MG63 (cell line): ENCODE measurements at regions not wholly inside any gene's neighbourhood (a gene's known extent, or its start where the extent isn't known, plus 50 kb on each side); places are given as distances from the start of the nearest gene placed in this dataset.

Experiments
- DNase-seq: peaks from one replicate; pipeline ENCODE4 v3.0.0-alpha.2; 2020
- H3K27me3 ChIP-seq: fragments of 250-450 bp; sonication (Bioruptor Pico); 2 replicates; pipeline ENCODE4 v1.5.1; 2020; ENCODE audit warnings: mild to moderate bottlenecking, moderate library complexity
- H3K36me3 ChIP-seq: fragments of 250-450 bp; sonication (Bioruptor Pico); 2 replicates; pipeline ENCODE4 v1.5.1; 2020; ENCODE audit warnings: mild to moderate bottlenecking, moderate library complexity
- H3K4me3 ChIP-seq: fragments of 250-450 bp; sonication (Bioruptor Pico); 2 replicates; pipeline ENCODE4 v1.5.1; 2020; ENCODE audit warnings: mild to moderate bottlenecking, moderate library complexity
- H3K9me3 ChIP-seq: fragments of 250-450 bp; sonication (Bioruptor Pico); 2 replicates; pipeline ENCODE4 v1.5.1; 2020; ENCODE audit warnings: mild to moderate bottlenecking, moderate library complexity

DNA sequence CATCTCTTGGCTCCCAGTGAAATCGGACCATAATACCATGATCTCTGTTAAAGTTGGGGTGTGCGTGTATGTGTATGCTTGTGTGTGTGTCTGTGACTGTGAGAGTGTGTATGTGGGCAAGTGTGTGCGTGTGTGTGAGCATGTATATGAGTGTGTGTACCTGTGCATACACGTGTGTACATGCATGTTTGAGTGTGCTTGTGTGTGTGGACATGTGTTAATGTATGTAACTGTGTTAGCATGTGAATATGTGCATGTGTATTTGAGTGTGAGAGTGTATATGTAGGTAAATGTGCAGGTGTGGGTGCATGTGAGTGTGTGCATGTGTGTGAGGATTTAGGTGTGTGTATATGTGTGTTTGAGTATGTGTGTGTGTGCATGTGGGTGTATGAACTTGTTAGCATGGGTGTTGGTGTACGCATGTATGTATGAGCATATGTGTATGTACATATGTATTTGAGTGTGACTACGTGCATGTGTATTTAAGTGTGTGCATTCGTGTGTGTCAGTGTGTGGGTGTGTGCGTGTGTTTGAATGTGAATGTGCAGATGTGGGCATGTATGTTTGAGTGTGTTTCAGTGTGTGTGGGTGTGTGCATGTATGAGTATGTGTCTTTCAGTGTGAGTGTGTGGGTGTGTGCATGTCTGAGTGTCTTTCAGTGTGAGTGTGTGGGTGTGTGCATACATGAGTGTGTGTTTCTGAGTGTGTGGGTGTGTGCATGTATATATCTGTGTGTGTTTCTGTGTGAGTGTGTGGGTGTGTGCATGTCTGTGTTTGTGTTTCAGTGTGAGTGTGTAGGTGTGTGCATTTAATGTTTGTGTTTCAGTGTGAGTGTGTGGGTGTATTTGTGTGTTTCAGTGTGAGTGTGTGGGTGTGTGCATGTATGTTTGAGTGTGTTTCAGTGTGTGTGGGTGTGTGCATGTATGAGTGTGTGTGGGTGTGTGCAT, 183.2 kb downstream of the SOX9 start:
- Histone ChIP-seq H3K27me3 (no peaks in the 10 kb centered on the region), H3K36me3 (no peaks in the 10 kb centered on the region), H3K4me3 (no peak overlapping the region), H3K9me3 (no peaks in the 10 kb centered on the region)
- no peak for DNase-seq

DNA sequence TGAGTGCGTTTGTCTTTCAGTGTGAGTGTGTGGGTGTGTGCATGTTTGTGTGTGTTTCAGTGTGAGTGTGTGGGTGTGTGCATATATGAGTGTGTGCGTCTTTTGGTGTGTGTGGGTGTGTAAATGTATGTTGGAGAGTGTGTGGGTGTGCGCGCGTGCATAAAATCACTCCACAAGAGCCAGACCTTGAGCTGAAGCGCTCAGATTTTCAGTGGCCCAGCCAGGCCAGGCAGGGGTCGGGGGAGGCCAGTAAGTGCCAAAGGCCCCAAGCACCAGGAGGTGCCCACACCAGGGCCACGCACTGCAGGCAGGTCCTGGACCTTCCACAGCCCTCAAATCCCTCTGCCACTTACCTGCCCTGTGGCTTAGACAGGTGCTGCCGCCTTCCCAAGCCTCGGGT, 184.0 kb downstream of the SOX9 start:
- H3K27me3 ChIP-seq: no peaks in the 10 kb centered on the region
- no peak for DNase-seq
- H3K9me3 ChIP-seq: no peaks in the 10 kb centered on the region
- H3K36me3 ChIP-seq: no peaks in the 10 kb centered on the region
- no peak overlapping the region for H3K4me3 ChIP-seq

DNA sequence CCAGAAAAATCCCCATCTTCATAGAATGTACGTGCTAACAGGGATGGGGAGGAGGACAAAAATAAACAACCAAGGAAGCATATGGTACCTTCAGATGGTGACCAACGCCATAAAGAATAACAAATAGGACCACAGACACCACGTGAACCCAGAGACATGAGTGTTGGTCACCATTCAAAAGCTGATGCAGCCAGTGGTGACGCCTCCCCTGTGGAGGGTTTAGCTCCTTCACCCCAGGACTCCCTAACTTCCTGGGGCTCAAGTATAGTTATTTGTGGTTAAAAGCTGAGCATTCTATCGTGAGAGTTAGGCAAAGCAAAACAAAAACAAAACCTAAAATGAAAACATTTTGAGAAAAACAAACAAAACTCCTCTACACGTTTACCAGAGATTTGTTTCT, 184.7 kb downstream of the SOX9 start:
- Histone ChIP-seq H3K9me3 (no peaks in the 10 kb centered on the region), H3K36me3 (no peaks in the 10 kb centered on the region), H3K27me3 (no peaks in the 10 kb centered on the region), H3K4me3 (no peak overlapping the region)
- DNase-seq: no peak

DNA sequence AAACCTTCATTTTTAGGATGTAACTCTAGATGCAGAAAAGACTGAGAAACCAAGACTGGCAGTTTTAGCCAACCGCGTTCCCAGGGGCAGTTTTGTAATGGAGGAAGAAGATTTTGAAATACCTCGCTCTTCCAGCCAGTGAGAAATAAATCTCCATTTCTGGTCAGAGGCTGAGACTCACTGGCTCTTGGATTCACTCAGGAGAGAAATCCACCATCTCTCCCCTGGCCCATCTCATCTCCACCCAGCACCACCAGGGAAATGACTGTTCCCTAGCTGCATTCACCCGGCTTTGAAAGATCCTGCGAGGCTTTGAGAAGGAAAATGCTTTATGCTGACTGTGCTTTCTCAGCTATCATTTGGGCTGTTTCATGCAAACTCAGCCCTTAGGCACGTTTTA, 185.2 kb downstream of the SOX9 start:
- DNase-seq: no peak
- Histone ChIP-seq H3K27me3 (no peaks in the 10 kb centered on the region), H3K4me3 (no peak overlapping the region), H3K9me3 (no peaks in the 10 kb centered on the region), H3K36me3 (no peaks in the 10 kb centered on the region)

DNA sequence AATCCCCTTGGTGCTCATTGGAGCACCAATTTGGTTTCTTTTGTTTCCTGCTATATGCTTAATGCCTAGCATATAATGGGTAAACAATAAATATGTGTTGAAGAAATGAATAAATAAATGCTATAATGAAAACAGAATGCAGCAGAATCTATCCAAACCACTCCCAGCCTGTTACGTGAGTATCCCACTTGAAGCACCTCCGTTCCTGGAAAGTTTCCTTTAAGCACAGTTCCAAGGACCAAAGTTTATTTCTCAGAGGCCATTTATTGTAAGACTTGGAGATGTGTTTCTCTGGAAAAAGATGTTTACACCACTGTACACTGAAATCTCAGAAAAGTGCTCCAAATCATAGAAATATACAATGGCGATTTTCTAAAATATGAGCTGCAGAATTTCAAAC, 187.0 kb downstream of the SOX9 start:
- Histone ChIP-seq H3K27me3 (no peaks in the 10 kb centered on the region), H3K9me3 (no peaks in the 10 kb centered on the region), H3K36me3 (no peaks in the 10 kb centered on the region), H3K4me3 (no peak overlapping the region)
- no peak for DNase-seq

DNA sequence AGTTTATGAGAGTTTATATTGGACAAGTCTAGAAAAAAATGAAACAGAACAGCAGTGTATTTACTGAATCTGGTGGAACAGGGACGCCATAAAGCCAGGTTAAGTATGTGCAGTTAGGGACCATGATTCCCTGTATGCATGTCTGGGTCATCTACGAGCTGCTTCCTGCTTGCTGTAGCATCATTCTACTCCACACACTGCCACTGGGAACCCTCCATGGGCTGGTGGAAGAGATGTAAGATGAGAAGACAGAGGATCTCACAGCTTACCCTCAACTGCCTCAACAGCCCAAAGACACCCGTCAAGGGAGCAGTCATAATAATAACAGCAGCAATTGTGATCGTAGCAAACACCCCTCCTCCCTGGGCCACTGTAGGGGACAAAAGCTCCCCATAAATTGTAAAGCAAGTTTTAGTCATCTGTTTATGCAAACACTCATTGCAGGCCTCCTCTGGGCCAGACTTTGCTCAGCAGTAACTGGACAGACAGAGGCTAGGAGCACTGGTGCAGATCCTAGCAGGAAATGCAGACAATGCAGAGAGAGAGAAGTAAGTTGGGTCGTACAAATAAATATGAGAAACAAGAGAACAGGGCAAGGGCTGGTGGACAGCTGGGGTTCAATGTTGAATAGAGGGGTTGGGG, 188.0 kb downstream of the SOX9 start:
- Histone ChIP-seq H3K9me3 (no peaks in the 10 kb centered on the region), H3K27me3 (no peaks in the 10 kb centered on the region), H3K4me3 (no peak overlapping the region), H3K36me3 (no peaks in the 10 kb centered on the region)
- no peak for DNase-seq

DNA sequence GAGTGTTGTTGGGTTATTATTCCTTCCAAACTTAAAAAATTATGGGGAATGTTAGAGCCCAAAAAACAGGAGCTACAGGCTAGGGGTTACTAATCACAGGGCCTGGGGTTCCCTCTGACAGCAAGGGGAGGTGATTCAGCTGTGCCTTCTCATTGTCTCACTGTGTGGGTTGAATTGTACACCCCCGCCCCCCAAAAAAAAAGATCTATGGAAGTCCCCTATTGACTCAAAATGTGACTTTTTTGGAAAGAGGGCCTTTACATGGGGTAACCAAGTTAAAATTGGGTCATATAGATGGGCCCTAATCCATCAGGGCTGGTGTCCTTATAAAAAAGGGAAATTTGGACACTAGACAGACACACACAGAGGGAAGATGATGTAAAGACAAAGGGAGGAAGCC, 190.2 kb downstream of the SOX9 start:
- no peaks in the 10 kb centered on the region for H3K36me3 ChIP-seq
- no peaks in the 10 kb centered on the region for H3K27me3 ChIP-seq
- no peak overlapping the region for H3K4me3 ChIP-seq
- DNase-seq: no peak
- no peaks in the 10 kb centered on the region for H3K9me3 ChIP-seq

DNA sequence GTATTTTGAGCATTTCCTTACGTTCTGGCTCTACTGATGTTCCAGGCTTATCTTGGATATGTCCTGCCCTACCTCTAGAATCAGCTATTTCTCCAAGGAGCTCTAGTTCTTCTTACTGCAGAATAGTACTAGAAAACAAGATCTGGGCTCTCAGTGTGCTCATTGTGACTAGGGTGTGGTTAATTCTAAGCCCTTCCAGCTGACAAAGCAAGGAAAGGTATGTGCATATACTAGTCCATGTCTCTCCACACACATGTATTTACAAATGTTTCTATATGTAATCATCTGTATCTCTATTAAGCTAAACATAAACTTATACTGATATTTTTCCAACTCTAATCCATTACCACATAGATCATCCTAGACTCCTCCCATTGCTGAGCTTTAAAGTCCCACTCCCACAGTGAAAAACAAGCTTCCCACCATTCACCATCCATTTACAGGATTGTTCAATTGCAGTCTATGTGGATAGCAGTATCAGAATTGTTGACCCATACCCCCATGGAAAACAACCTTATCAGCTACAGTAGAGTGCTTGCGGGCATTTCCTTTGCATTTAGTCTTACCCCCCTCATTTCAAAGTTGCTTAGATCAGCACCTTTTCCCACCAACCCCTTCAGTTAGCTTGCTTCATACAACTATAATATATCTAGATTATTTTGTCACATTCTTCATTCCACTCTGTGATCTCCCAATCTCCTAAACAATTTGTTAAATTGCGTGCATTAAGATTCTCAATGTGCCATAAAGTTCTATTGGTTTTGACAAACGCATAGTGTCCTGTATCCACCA, 194.5 kb downstream of the SOX9 start:
- H3K9me3 ChIP-seq: no peaks in the 10 kb centered on the region
- H3K36me3 ChIP-seq: no peaks in the 10 kb centered on the region
- no peak overlapping the region for H3K4me3 ChIP-seq
- DNase-seq: no peak
- H3K27me3 ChIP-seq: no peaks in the 10 kb centered on the region

DNA sequence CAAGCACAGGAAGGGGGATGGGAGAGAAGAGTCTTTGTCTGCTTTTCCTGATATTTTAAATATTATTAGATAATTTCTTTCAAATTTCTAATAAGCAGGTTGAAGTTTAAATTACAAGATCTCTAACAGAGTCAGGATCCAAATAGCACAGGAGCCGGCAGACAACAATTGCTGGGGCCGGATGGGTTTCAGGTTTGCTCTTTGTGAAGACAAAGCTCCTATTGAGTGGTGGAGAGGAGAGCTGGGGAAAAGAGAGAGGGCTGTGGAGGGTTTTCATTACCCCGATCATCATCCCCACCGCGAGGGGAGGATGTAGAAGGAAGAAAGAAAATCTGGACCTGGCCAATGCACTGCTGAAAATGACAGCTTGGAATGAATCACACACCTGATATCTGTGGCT, 197.3 kb downstream of the SOX9 start:
- no peak for DNase-seq
- no peaks in the 10 kb centered on the region for H3K27me3 ChIP-seq
- H3K4me3 ChIP-seq: no peak overlapping the region
- H3K36me3 ChIP-seq: no peaks in the 10 kb centered on the region
- H3K9me3 ChIP-seq: no peaks in the 10 kb centered on the region

DNA sequence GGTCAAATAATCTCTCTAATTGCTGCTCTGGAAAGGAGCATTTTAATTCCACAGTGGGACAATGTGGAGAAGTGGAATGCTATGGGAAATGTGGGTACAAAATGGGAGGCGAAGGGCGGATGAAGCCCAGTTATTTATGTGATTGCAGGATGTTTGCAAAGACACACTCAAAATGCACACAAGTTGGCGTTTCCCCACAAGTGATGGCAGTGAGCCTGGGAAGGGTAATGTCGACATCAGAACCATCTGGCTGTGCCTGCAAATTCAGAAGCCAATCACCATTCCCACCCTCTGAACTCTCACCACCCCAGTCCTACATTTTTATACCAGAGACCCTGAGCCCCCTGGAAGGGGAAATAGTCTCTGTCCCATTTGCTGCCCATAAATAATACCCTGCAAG, 201.1 kb downstream of the SOX9 start:
- Histone ChIP-seq H3K4me3 (no peak overlapping the region), H3K9me3 (no peaks in the 10 kb centered on the region), H3K27me3 (no peaks in the 10 kb centered on the region), H3K36me3 (no peaks in the 10 kb centered on the region)
- no peak for DNase-seq

DNA sequence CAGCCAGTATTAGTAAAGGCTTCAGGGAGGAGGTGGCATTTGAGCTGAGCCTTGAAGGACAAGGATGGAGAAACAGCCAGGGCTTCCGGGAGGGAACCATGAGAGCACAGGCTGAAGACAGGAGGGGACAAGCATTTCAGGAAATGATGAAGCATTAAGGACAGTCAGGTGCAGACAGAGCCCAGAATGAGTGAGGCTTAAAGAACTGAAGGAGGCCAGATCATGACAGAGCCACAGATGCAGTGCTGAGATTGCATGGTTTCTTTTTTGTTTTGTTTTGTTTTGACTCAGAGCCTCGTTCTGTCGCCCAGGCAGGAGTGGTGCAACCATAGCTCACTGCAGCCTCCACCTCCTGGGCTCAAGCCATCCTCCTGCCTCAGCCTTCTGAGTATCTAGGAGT, 211.5 kb downstream of the SOX9 start:
- Histone ChIP-seq H3K27me3 (no peaks in the 10 kb centered on the region), H3K9me3 (no peaks in the 10 kb centered on the region), H3K36me3 (no peaks in the 10 kb centered on the region), H3K4me3 (no peak overlapping the region)
- no peak for DNase-seq

DNA sequence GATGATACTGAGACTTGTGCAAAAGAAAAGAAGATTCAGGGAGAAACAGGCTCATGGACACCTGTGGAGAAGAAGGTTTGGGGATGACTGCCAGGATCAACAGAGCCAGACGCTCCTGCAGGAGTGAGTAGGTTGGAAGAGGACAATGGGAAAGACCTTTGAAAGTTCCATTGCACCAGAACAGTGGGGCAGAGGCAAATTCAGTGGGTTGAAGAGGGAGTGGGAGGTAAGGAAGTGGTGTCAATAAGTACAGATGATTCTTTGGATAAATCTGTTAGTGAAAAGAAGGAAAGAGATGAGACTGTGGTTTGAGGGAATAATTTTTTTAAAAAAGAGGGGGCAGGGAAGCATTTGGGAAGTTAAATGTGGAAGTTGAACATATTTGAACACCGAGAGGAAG, 212.8 kb downstream of the SOX9 start:
- Histone ChIP-seq H3K27me3 (no peaks in the 10 kb centered on the region), H3K4me3 (no peak overlapping the region), H3K9me3 (no peaks in the 10 kb centered on the region), H3K36me3 (no peaks in the 10 kb centered on the region)
- DNase-seq: no peak

DNA sequence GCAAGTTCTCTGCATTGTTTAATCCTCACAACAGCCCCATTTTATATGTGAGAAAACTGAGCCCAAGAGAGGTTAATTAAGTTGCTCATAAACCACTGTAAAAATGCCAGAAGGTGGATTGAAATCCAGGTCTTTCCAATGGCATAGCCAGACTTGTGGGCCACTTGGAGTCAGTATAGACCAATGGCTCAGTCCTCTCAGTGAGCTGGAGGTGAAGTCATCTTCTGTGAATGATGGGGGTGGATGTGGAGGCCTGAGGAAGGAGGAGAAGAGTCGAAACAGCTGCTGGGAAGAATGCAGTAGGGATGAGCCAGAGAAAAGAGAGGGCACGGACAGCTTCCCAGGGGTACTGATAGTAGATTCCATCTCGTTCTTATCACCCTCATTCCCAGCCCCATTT, 213.4 kb downstream of the SOX9 start:
- Histone ChIP-seq H3K9me3 (no peaks in the 10 kb centered on the region), H3K36me3 (no peaks in the 10 kb centered on the region), H3K27me3 (no peaks in the 10 kb centered on the region), H3K4me3 (no peak overlapping the region)
- DNase-seq: peak; percentile 26

DNA sequence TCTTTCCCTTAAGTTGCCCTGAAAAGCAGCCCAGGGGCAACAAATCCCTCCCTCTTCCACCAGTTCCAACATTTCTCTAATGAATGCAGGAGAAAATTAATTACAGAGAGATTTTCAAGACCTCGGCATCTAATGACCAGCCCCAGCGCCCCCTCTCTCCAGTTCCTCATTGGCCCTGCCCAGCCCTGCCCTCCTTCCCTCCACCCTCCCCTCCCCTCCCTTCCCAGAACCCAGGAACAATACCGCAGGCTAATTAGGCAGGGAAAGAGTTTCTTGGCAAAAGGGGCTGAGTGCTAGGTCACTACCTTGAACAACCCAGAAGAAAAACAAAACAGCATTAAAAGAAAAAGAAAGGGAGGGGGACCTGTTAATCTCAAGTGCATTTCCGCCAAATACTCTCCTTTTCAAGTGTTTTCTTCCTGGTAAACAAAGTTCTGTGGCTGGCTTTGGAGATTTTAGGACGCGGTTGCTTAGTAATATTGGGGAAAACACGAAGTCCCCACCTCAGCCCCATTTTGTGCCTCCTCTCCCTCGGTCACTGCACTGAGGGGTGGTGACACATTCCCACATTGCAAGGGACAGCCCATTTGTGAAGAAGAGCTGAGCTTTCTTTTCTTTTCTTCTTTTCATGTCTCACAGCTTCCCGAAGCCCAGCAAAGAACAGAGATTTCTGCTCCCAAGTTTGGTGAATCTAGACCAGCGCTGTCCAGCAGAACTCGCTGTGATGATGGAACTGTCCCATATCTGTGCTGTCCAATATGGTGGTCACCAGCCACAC, 215.4 kb downstream of the SOX9 start:
- no peaks in the 10 kb centered on the region for H3K36me3 ChIP-seq
- no peak for DNase-seq

DNA sequence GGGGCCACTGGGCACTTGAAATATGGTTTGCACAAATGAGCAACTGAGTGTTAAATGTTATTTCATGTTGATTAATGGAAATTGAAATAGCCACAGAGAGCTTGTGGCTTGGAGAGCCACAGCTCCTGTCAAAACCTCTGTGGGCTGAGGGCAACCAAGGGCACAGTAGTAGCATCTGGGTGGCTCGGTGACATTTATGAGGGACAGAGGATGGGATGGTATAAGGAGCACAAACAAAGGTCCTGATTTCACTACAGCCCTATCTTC, 215.9 kb downstream of the SOX9 start:
- no peaks in the 10 kb centered on the region for H3K36me3 ChIP-seq
- H3K9me3 ChIP-seq: no peaks in the 10 kb centered on the region; the same call in 1 of the 2 replicates
- no peak for DNase-seq
- no peaks in the 10 kb centered on the region for H3K27me3 ChIP-seq
- H3K4me3 ChIP-seq: no peak overlapping the region

More for the DNA sequence above, 215.4 kb downstream of the SOX9 start:
- no peaks in the 10 kb centered on the region for H3K27me3 ChIP-seq
- no peaks in the 10 kb centered on the region; the same call in 1 of the 2 replicates for H3K9me3 ChIP-seq
- no peak overlapping the region for H3K4me3 ChIP-seq

DNA sequence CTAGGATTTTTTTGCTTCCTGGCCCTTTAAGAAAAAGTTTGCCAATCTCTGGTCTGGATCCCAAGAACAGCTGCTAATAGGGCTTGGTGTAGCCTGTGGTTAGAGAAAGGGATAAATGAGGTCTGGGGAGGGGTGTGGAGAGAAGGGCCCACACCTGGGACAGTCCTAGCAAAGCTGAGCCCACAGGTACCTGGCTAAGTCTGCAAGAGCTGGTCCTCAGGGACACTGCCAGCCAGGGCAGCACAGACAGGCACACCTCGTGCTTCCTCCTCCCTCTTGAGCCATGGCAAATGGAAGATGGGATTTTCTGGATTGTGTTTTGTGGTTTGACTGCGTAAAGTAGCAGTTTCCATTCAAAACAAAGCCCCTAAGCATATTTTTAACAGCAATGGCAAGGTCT, 217.5 kb downstream of the SOX9 start:
- H3K4me3 ChIP-seq: no peak overlapping the region
- H3K36me3 ChIP-seq: no peaks in the 10 kb centered on the region
- H3K27me3 ChIP-seq: no peaks in the 10 kb centered on the region
- DNase-seq: no peak
- no peaks in the 10 kb centered on the region; the same call in 1 of the 2 replicates for H3K9me3 ChIP-seq
